Skeletal muscle satellite cell (primary cell): ENCODE measurements at regions not wholly inside any gene's neighbourhood (a gene's known extent, or its start where the extent isn't known, plus 50 kb on each side); places are given as distances from the start of the nearest gene placed in this dataset.

ENCODE experiments used
- H3K27me3 ChIP-seq: 2 replicates; pipeline ENCODE4 v1.7.0; 2013; ENCODE audit warnings: low read length; ENCODE audit not compliant: control insufficient read depth, insufficient read depth
- H3K36me3 ChIP-seq: 2 replicates; pipeline ENCODE4 v1.7.0; 2013; ENCODE audit warnings: mild to moderate bottlenecking, control low read depth, low read length; ENCODE audit not compliant: insufficient read depth
- H3K4me1 ChIP-seq: 2 replicates; pipeline ENCODE4 v1.7.0; 2013; ENCODE audit warnings: low read length; ENCODE audit not compliant: control insufficient read depth, insufficient read depth
- H3K4me2 ChIP-seq: 2 replicates; pipeline ENCODE4 v1.7.0; 2013; ENCODE audit warnings: mild to moderate bottlenecking, low read length
- H3K4me3 ChIP-seq: 2 replicates; pipeline ENCODE4 v1.7.0; 2013; ENCODE audit warnings: low read length
- H3K9ac ChIP-seq: 2 replicates; pipeline ENCODE4 v1.7.0; 2013; ENCODE audit warnings: mild to moderate bottlenecking, low read depth, low read length, moderate library complexity
- H3K9me3 ChIP-seq: replicated peaks from 2 replicates; pipeline ENCODE4 v1.7.0; 2013; ENCODE audit warnings: mild to moderate bottlenecking, control low read depth, low read length

DNA sequence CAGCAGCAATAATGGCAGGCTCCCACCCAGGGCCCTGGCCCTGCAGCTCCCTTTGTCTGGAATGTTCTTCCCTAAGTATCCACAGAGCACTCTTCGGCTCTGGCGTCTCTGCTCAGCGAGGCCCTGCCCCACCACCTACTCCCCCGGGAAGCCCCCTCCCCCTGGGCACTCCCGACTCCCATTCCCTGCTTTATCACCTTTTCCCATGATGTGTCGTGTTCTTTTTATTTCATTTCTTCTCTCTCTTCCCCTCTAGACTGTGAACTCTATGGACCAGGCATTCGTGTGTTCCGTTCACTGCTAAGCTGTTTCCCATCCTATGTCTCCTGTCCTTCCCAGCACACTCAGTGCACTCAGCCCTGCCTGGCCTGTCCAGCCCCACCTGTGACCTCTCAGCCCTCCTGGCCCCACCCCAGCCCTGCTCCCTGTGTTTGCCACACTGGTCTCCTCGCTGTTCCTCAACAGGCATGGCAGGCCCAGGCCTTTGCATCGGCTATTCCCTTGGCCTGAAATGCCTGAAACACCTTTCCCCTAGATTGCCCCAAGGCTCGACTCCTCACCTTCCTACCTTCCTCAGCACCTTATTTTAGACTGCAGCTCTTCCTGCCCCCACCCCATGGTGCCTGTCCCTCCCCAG is 107.4 kb downstream of the TPRA1 start:
- no peaks in the 10 kb centered on the region for H3K9me3 ChIP-seq
- H3K4me3 ChIP-seq: no peak overlapping the region
- H3K4me2 ChIP-seq: no peak overlapping the region
- H3K27me3 ChIP-seq: peaks cover 50% of the 10 kb centered on the region
- no peaks in the 10 kb centered on the region for H3K4me1 ChIP-seq
- H3K36me3 ChIP-seq: no peaks in the 10 kb centered on the region
- H3K9ac ChIP-seq: no peak overlapping the region

DNA sequence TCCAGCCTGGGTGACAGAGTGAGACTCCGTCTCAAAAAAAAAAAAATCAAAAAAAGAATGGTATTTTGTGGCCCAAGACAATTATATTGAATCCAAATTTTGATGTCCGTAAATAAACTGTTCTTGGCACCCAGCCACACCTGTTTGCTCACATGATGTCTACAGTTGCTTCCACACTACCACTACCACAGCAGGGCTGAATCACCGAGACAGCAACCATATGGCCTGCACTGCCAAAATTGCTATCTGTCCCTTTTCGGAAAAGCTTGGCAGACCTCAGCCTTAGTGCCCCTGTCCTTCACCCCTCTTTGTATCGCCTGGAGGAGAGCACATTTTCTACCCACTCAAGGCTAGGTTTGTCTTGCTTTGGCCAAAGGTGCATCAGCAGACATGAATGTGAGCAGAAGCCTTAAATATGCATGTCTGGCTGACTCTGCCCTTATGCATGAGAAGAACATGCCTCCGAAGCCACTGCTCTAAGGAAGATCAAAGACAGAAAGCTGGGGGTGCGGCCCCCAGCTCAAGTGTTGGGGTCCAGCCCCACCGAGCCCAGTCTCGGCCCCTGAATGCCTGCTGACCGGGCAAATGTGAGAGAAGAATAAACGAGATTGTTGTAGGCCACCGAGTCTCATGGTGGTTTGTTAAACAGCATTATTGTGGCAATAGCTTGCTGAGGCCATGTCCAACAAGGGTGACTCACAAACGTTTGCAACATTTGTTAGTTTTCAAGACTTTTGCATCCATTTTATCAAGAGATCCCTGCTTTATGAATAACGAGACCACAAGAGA is 108.1 kb downstream of the TPRA1 start:
- H3K4me1 ChIP-seq: no peaks in the 10 kb centered on the region
- peaks cover 47% of the 10 kb centered on the region for H3K27me3 ChIP-seq

DNA sequence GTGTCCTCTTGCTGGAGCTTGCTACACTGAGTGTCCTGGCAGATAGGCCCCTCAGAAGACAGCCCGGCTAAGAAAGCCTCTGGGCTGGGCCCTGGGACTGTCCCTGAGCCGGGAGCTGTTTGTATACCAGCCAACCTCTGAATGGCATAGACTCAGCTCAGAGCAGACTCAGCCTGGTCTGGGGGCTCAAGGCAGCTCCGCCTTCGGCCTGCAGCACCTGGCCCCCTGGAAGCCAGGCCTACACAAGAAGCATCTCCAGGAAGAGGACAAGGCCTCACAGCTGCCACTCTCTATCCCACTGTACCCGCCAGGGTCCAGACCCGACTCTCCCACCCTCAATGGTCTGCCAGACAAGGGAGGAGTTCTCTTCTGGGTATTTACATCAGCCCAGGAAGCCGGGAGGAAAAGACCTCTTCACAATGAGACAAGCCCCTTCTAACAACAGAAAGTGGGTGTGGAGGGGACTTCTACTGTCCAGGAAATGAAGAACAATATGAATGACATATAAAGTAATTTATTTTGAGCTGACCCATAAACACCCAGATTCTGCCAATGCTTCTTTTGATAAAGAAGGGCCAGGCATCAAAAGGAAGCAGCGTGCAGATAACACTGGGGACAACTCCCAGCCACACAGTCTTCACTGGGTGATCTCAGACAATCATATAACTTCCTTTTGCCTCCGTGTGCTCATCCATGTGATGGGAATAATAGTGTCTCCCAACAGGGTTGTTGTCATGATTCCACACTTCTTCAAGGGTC is 110.2 kb downstream of the TPRA1 start:
- Histone ChIP-seq H3K9me3 (no peaks in the 10 kb centered on the region), H3K9ac (no peak overlapping the region), H3K4me3 (no peak overlapping the region), H3K36me3 (no peaks in the 10 kb centered on the region), H3K27me3 (peaks cover 49% of the 10 kb centered on the region), H3K4me2 (no peak overlapping the region), H3K4me1 (no peaks in the 10 kb centered on the region)

More for the DNA sequence above, 108.1 kb downstream of the TPRA1 start:
- H3K9ac ChIP-seq: no peak overlapping the region
- H3K9me3 ChIP-seq: no peaks in the 10 kb centered on the region
- no peak overlapping the region for H3K4me3 ChIP-seq
- no peaks in the 10 kb centered on the region for H3K36me3 ChIP-seq
- H3K4me2 ChIP-seq: no peak overlapping the region

DNA sequence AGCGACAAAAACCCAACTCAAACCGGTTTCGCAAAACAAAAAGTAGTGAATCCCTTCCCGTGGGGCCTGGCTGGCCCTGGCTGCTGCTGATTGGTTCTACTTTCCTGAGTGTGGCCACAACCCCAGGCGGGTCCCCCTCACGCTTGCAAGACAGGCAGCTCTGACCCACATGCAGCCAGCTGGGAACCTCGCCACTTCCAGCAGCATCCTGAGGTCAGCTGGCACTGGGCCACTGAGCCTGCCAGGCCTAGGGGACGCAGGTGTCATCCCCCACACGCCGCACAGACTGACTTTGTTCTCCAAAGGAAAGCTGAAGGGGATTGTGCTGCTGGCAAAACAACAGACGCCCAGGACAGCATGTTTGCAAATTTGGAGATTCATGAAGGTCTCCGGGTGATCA is 111.1 kb downstream of the TPRA1 start:
- H3K27me3 ChIP-seq: peaks cover 45% of the 10 kb centered on the region
- no peaks in the 10 kb centered on the region for H3K9me3 ChIP-seq
- no peak overlapping the region for H3K4me3 ChIP-seq
- H3K4me2 ChIP-seq: no peak overlapping the region
- H3K9ac ChIP-seq: no peak overlapping the region
- H3K4me1 ChIP-seq: no peaks in the 10 kb centered on the region
- H3K36me3 ChIP-seq: no peaks in the 10 kb centered on the region

DNA sequence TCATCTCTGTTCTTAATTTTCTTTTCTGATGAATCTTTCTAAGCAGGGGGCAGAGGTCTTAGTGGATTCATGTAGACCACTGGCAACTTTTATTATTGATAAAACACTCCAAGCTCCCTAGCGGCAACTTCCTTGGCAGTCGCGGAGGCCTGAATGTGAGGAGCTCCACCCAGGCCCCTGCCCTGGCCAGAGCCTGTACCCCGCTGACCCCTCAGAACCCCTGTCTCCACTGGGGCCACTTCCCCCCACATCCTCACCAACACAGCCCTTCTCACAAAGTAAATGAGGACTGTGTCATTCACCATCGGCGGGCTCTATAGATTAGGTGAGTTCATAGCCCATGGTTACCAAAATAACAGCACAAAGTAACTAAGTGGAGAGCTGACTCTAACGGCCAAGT is 111.6 kb downstream of the TPRA1 start:
- Histone ChIP-seq H3K4me2 (no peak overlapping the region), H3K9ac (no peak overlapping the region), H3K9me3 (no peaks in the 10 kb centered on the region), H3K4me1 (no peaks in the 10 kb centered on the region), H3K36me3 (no peaks in the 10 kb centered on the region), H3K4me3 (no peak overlapping the region), H3K27me3 (peaks cover 45% of the 10 kb centered on the region)

DNA sequence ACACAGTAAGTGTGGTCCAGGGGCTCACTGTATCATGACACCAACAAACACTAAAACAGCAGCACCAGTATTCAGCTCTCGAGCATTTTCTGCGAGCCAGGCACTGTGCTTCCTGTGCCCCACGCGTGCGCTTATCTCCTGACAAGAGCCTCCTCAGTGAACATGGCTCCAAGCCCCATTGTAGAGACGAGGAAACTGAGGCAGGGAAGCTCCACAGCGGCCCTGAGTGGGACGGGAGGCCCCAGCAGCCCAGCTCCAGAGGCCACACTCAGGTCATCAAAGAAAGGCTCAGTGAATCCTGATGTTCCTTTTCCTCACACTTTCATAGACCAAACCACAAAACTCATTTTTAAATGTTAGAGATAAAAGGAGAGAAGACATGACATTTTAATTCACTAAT is 113.1 kb downstream of the TPRA1 start:
- Histone ChIP-seq H3K4me2 (no peak overlapping the region), H3K4me1 (no peaks in the 10 kb centered on the region), H3K4me3 (no peak overlapping the region), H3K9me3 (no peaks in the 10 kb centered on the region), H3K9ac (no peak overlapping the region), H3K36me3 (no peaks in the 10 kb centered on the region), H3K27me3 (peaks cover 39% of the 10 kb centered on the region)

DNA sequence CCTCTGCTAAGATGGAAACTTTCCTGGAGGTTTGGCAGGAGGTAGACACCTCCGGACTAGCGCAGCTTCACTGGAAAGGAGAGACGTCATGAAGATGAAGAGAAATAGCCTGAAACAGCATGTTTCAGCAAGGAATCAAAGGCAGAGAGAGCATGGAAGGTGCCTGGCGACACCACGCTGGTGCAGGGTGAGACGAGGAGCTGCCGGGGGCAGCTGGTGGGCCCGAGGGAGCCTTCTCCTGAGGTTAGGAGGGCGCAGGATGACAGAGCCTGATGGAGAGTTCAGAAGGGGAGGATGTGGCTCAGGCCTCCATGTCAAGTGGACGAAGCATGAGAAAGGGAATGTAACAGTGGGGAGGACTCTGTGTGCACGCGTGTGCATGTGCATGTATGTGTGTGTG is 113.6 kb downstream of the TPRA1 start:
- Histone ChIP-seq H3K4me3 (no peak overlapping the region), H3K9ac (no peak overlapping the region), H3K4me2 (no peak overlapping the region), H3K9me3 (no peaks in the 10 kb centered on the region), H3K36me3 (no peaks in the 10 kb centered on the region), H3K27me3 (peaks cover 39% of the 10 kb centered on the region), H3K4me1 (no peaks in the 10 kb centered on the region)

DNA sequence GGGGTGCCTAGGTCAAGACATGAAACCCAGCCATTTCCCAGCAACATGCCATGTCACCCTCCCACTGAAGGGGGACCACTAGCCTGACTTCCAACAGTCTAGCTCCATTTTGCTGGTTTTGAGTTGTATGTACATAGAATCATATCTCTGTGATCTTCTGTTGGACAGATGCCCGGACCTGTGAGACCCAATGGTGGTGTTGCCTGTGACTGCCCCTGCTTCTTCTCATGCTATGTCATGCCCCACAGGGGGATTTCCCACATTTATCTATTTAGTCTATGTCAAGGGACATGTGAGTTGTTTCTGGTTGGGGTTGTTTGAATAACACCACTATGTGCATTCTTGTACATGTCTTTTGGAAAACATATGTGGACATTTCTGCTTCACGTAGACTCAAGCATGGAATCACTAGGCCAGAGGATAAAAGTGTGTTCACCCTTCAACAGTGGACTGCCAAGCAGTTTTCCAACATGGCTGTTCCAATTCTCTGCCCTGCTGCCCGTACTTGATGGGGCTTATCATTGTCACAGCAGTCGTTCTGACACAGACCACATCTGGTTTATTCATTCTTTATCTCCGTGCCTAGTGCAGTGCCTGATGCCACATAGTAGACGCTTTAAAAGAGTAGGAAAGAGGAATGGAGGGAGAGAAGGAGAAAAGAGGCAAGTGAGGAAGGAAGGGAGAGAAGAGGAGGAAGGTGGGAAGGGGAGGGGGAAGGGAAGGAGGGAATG is 114.4 kb downstream of the TPRA1 start:
- no peak overlapping the region for H3K4me2 ChIP-seq
- H3K9me3 ChIP-seq: no peaks in the 10 kb centered on the region
- H3K9ac ChIP-seq: no peak overlapping the region
- H3K4me3 ChIP-seq: no peak overlapping the region
- peaks cover 33% of the 10 kb centered on the region for H3K27me3 ChIP-seq
- H3K36me3 ChIP-seq: no peaks in the 10 kb centered on the region
- H3K4me1 ChIP-seq: no peaks in the 10 kb centered on the region

DNA sequence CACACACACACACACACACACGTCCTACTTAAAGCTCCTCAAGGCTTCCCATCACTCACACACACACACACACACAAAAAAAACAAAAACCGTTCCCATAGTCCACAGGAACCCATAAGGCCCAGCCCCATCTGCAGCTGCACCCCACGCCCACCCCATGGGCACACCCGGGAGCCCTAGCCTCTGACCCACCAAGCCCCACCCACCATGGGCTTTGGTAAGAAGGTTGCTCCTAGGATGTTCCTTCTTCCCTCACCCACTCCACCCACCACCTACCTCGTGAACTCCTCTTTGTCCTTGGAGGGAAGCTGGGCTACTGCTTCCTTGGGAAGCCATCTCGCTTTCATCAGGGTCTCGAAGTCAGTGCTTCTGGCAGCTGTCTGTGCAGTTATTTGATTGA is 115.1 kb downstream of the TPRA1 start:
- Histone ChIP-seq H3K36me3 (no peaks in the 10 kb centered on the region), H3K4me3 (no peak overlapping the region), H3K4me2 (no peak overlapping the region), H3K4me1 (no peaks in the 10 kb centered on the region), H3K27me3 (peaks cover 28% of the 10 kb centered on the region), H3K9me3 (no peaks in the 10 kb centered on the region), H3K9ac (no peak overlapping the region)

DNA sequence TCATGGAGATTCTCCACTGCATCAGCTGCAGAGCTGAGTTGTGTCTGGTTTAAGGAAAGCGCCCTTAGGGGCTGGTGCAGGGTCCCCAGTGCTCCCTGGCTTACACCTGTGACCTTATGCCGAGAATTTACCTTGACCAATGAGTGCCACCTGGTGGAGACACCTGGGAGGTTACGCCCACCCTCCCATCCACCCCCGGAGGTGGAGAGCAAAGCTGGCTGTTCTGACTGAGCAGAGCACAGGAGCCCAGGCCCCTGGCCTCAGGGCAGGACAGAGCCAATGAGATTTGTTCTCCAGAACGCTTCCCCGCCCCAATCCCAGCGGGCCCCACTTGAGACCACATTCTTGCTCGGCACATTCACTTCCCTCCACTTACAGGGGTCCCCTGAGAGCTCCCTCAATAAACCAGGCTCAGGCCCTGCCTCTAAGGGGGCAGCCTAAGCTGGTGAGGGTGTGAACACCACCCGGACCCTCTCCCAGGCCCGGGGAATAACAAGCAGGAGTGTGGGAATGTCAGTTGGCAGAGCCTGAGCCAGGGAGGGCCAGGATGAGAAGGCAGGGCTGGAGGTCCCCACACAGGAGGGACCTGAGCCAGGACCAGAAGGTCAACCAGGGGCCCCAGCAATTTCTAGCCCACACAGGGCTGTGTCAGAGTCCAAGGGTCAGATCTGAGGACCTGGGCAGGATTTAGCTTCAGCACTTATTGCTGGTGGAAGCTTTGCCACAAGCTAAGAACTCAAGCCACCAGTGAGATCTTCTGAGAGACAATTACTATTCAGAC is 117.1 kb downstream of the TPRA1 start:
- Histone ChIP-seq H3K4me2 (no peak overlapping the region), H3K27me3 (peaks cover 11% of the 10 kb centered on the region), H3K9ac (no peak overlapping the region), H3K4me1 (no peaks in the 10 kb centered on the region), H3K36me3 (no peaks in the 10 kb centered on the region), H3K4me3 (no peak overlapping the region), H3K9me3 (no peaks in the 10 kb centered on the region)
